ENCODE measurements at regions not wholly inside any gene's neighbourhood (a gene's known extent, or its start where the extent isn't known, plus 50 kb on each side); places are given as distances from the start of the nearest gene placed in this dataset.

DNA sequence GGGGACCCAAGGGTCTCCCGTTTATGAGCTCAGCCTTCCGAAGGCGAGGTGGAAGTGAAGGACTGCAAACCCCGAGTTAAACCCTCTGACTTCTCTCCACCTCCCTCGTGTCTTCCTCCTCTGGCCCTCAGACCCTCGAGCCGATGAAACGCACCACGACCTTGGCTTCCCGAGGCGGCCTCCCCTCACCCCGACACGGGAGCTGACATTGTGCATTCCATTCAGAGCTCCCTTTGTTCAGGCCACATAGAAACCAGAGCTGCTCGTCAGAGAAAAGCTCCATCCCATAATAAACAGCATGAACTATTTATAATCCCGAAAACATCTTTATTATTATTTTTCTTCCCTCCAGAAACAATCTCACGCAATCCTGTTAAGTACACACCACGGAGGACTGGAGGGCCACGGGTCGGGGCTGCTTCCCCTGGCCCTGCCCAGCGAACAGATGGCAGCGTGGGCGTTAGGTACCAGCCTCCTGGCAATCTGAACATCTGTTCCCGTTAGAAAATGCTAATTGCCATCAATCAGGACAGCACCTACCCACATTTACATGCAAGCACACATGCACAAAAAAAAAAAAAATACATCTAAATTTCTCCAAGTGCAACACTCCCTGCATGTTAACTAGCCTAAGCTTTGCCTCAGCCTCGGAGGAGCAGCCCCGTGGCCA is 145.7 kb downstream of the RBFOX3 start:
- TF ChIP-seq, protein P1, sequence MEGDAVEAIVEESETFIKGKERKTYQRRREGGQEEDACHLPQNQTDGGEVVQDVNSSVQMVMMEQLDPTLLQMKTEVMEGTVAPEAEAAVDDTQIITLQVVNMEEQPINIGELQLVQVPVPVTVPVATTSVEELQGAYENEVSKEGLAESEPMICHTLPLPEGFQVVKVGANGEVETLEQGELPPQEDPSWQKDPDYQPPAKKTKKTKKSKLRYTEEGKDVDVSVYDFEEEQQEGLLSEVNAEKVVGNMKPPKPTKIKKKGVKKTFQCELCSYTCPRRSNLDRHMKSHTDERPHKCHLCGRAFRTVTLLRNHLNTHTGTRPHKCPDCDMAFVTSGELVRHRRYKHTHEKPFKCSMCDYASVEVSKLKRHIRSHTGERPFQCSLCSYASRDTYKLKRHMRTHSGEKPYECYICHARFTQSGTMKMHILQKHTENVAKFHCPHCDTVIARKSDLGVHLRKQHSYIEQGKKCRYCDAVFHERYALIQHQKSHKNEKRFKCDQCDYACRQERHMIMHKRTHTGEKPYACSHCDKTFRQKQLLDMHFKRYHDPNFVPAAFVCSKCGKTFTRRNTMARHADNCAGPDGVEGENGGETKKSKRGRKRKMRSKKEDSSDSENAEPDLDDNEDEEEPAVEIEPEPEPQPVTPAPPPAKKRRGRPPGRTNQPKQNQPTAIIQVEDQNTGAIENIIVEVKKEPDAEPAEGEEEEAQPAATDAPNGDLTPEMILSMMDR (conservative IDR thresholded peaks at IDR 0.05; ENCODE audit: low read length): no peak
- no peak for TF ChIP-seq EZH2phosphoT487 (IDR thresholded peaks at IDR 0.05; ENCODE audit: borderline replicate concordance)
